Endodermal cell (in vitro differentiated cells): ENCODE measurements at regions not wholly inside any gene's neighbourhood (a gene's known extent, or its start where the extent isn't known, plus 50 kb on each side); places are given as distances from the start of the nearest gene placed in this dataset.

Experiments used
- DNase-seq: peaks from one replicate; pipeline ENCODE4 v3.0.0-alpha.2; 2017
- H3K27ac ChIP-seq: 2 replicates; pipeline ENCODE4 v1.5.1; 2013; ENCODE audit warnings: mild to moderate bottlenecking, low read depth, low read length, moderate library complexity
- H3K27me3 ChIP-seq: 2 replicates; pipeline ENCODE4 v1.6.1; 2013; ENCODE audit warnings: mild to moderate bottlenecking, low read length, moderate library complexity; ENCODE audit not compliant: insufficient read depth, control insufficient read depth, poor library complexity, severe bottlenecking
- H3K36me3 ChIP-seq: 2 replicates; pipeline ENCODE4 v1.7.0; 2013; ENCODE audit warnings: mild to moderate bottlenecking, low read length, moderate library complexity; ENCODE audit not compliant: control insufficient read depth, insufficient read depth
- H3K4me1 ChIP-seq: one replicate; pipeline ENCODE4 v1.7.0; 2013; ENCODE audit warnings: low read length; ENCODE audit not compliant: control insufficient read depth, insufficient read depth
- H3K4me3 ChIP-seq: 2 replicates; pipeline ENCODE4 v1.5.1; 2013; ENCODE audit warnings: mild to moderate bottlenecking, low read length, moderate library complexity
- H3K9ac ChIP-seq: 2 replicates; pipeline ENCODE4 v1.6.1; 2013; ENCODE audit warnings: mild to moderate bottlenecking, low read length, moderate library complexity; ENCODE audit not compliant: poor library complexity, severe bottlenecking; ENCODE audit errors: extremely low read depth
- H3K9me3 ChIP-seq: 2 replicates; pipeline ENCODE4 v1.6.1; 2013; ENCODE audit warnings: mild to moderate bottlenecking, low read length, moderate library complexity; ENCODE audit not compliant: control insufficient read depth
- H3K27ac Mint-ChIP-seq: 2 replicates; pipeline ENCODE4 v1.8.0; 2020; ENCODE audit warnings: mixed read lengths
- H3K27me3 Mint-ChIP-seq: 2 replicates; pipeline ENCODE4 v1.8.0; 2021; ENCODE audit warnings: mild to moderate bottlenecking, mixed read lengths; ENCODE audit not compliant: insufficient read depth
- H3K36me3 Mint-ChIP-seq: 2 replicates; pipeline ENCODE4 v1.8.0; 2020; ENCODE audit warnings: low read depth, mixed read lengths
- H3K4me1 Mint-ChIP-seq: 2 replicates; pipeline ENCODE4 v1.8.0; 2020; ENCODE audit warnings: mixed read lengths
- H3K4me3 Mint-ChIP-seq: 2 replicates; pipeline ENCODE4 v1.8.0; 2020; ENCODE audit warnings: mild to moderate bottlenecking, moderate library complexity, mixed read lengths
- H3K9me3 Mint-ChIP-seq: 2 replicates; pipeline ENCODE4 v1.8.0; 2020; ENCODE audit warnings: mild to moderate bottlenecking, mixed read lengths
- WGBS, 2 experiments: methylation state at CpG; one replicate each; pipeline versions ENCODE4 v1.1.5 to v1.1.7; 2013; ENCODE audit warnings: missing lambda C conversion rate in 2 of 2, mixed read lengths in 1 of 2; ENCODE audit not compliant: insufficient coverage in 1 of 2, insufficient read length in 1 of 2; 5-methylcytosine and 5-hydroxymethylcytosine counted together
- TF ChIP-seq, protein P1 (sequence below): fragments of 200-600 bp; sonication (generic); conservative IDR thresholded peaks from 2 replicates; pipeline ENCODE4 v1.5.0; 2021; ENCODE audit warnings: antibody characterized with exemption, mild to moderate bottlenecking

- H3K27ac Mint-ChIP-seq: no peak overlapping the region
- peaks cover 6% of the 10 kb centered on the region for H3K27me3 Mint-ChIP-seq
- WGBS, 2 experiments: 92 to 93% methylated on average over 10 to 12 of the region's 12 CpGs
Measured at GRCh38 chr2:129741623-129742022, 237.8 kb upstream of the RAB6C start.

GRCh38 chr2:129742415-129743180, 236.9 kb upstream of the RAB6C start:
- Mint-ChIP-seq H3K27ac (no peak overlapping the region), H3K9me3 (peaks cover 5% of the 10 kb centered on the region), H3K4me3 (no peak overlapping the region), H3K4me1 (peaks cover 8% of the 10 kb centered on the region), H3K36me3 (no peaks in the 10 kb centered on the region), H3K27me3 (peaks cover 6% of the 10 kb centered on the region)
- Histone ChIP-seq H3K27ac (no peak overlapping the region), H3K27me3 (no peaks in the 10 kb centered on the region), H3K4me3 (no peak overlapping the region), H3K36me3 (no peaks in the 10 kb centered on the region), H3K4me1 (no peaks in the 10 kb centered on the region), H3K9me3 (no peaks in the 10 kb centered on the region), H3K9ac (no peak overlapping the region)
- DNase-seq: no peak
- WGBS, 2 experiments: 92 to 93% methylated on average over 14 to 23 of the region's 23 CpGs
- TF ChIP-seq, protein P1, sequence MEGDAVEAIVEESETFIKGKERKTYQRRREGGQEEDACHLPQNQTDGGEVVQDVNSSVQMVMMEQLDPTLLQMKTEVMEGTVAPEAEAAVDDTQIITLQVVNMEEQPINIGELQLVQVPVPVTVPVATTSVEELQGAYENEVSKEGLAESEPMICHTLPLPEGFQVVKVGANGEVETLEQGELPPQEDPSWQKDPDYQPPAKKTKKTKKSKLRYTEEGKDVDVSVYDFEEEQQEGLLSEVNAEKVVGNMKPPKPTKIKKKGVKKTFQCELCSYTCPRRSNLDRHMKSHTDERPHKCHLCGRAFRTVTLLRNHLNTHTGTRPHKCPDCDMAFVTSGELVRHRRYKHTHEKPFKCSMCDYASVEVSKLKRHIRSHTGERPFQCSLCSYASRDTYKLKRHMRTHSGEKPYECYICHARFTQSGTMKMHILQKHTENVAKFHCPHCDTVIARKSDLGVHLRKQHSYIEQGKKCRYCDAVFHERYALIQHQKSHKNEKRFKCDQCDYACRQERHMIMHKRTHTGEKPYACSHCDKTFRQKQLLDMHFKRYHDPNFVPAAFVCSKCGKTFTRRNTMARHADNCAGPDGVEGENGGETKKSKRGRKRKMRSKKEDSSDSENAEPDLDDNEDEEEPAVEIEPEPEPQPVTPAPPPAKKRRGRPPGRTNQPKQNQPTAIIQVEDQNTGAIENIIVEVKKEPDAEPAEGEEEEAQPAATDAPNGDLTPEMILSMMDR: no peak

More at GRCh38 chr2:129741623-129742022, 237.8 kb upstream of the RAB6C start:
- TF ChIP-seq, protein P1: no peak
- Mint-ChIP-seq H3K4me1 (peaks cover 8% of the 10 kb centered on the region), H3K36me3 (no peaks in the 10 kb centered on the region), H3K9me3 (peaks cover 5% of the 10 kb centered on the region), H3K4me3 (no peak overlapping the region)
- DNase-seq: no peak
- Histone ChIP-seq H3K4me3 (no peak overlapping the region), H3K27ac (no peak overlapping the region), H3K27me3 (no peaks in the 10 kb centered on the region), H3K9me3 (no peaks in the 10 kb centered on the region), H3K36me3 (no peaks in the 10 kb centered on the region), H3K9ac (no peak overlapping the region), H3K4me1 (no peaks in the 10 kb centered on the region)

- Histone ChIP-seq H3K4me1 (no peaks in the 10 kb centered on the region), H3K9ac (no peak overlapping the region), H3K9me3 (no peaks in the 10 kb centered on the region), H3K27me3 (no peaks in the 10 kb centered on the region), H3K4me3 (no peak overlapping the region), H3K27ac (no peak overlapping the region), H3K36me3 (no peaks in the 10 kb centered on the region)
- DNase-seq: no peak
- peaks cover 4% of the 10 kb centered on the region for H3K27me3 Mint-ChIP-seq
- TF ChIP-seq, protein P1: no peak
- H3K4me3 Mint-ChIP-seq: no peak overlapping the region
- H3K36me3 Mint-ChIP-seq: no peaks in the 10 kb centered on the region
- peaks cover 8% of the 10 kb centered on the region for H3K4me1 Mint-ChIP-seq
- 94% methylated on average over 3 to 7 of the region's 7 CpGs for WGBS, 2 experiments
- peaks cover 5% of the 10 kb centered on the region for H3K9me3 Mint-ChIP-seq
- H3K27ac Mint-ChIP-seq: no peak overlapping the region
Measured at GRCh38 chr2:129744141-129744540, 235.3 kb upstream of the RAB6C start.
